ENCODE measurements at regions not wholly inside any gene's neighbourhood (a gene's known extent, or its start where the extent isn't known, plus 50 kb on each side); places are given as distances from the start of the nearest gene placed in this dataset.

DNA sequence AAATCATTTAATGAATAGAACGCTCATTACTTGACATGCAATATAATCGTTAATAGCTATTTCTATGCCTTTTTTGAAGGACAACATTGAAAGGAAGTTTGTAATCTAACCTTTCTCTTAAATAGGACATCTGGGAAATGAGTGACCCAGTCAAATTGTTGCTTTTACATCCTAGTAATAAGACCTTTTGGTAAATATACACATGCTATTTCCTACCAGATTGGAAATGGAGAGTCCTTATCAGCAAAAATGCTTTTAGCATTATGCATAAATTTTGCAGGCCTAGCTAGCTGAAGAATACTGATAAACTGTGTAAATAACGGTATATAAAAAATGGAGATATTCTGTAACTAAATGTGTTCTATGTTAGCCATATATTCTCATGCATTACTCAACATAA, 567.3 kb upstream of the DSEL start:
- no peak for DNase-seq

DNA sequence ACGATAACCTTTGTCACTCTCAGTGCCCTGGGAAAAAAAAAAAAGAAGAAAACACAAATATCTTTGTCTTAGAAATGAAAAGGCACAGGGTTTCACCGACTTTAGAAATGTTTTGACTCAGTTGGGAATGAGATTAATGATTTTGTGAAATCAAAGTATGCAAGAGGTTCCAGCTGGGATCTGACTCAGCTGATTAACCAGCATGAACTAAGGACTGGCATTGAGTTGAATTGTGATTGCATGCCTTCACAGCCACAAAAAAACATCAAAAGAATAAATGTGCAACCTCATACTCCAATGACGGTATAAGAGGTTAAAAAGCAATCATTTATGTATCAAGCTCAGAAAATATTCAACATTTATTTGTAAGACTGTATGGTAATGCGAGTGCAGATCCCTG, 566.6 kb upstream of the DSEL start:
- no peak for DNase-seq

DNA sequence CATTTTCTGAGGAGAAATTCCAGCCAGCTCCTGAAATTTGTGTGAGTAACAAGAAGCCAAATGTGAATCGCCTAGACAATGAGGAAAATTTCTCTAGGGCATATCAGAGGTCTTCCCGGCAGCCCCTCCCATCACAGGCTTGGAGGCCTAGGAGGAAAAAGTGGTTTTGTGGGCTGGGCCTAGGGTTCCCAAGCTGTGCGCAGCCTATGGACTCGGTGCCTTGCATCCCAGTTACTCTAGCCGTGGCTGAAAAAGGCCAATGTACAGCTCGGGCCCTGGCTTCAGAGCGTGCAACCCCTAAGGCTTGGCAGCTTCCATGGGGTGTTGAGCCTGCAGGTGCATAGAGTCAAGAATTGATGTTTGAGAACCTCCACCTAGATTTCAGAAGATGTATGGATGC, 556.2 kb upstream of the DSEL start:
- no peak for DNase-seq

DNA sequence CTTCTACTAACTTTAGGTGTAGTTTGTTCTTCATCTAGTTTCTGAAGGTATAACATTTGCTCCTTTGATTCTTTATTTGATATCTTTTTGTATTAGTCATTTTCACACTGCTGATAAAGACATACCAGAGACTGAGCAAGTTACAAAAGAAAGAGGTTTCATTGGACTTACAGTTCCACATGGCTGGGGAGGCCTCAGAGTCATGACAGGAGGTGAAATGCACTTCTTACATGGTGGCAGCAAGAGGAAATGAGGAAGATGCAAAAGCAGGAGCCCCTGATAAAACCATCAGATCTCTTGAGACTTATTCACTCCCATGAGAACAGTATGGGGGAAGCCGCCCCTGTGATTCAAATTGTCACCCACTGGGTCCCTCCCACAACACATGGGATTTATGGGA, 544.4 kb upstream of the DSEL start:
- DNase-seq = no peak

DNA sequence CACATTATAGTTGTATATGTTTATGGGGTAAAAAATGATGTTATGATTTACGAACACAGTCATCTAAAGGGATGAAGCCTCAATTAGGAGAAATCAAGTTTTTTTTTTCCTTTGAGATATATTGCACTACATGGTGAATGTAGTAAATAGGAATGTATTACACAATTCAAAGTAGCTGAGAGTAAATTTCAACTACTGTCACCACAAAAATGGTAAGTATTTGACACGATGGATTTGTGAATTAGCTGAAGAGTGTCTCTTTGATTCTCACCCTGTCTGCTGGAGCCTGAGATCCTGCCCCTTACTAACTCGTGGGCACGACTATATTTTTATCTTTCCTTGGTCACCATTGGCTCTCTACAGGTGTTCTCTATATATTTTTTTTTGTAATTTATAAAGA, 540.4 kb upstream of the DSEL start:
- no peak for DNase-seq

DNA sequence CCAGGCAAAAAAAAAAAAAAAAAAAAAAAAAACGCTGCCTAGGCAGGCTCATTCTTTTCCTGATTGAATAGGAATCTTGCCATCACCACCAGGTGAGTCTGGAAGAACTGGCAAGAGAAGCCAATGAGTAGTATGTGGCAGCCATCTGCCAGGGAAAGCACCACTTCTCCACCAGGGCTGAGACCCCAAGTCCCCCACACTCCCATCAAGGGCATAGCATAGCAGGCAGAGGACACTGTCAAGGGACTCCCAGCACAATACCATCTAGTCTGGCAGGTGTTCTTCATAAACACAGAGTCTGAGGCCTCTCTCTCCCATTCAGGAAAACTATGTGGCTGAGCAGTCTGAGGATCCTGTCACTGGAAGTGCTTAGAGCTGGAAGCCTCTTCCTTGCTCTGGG, 538.1 kb upstream of the DSEL start:
- no peak for DNase-seq

DNA sequence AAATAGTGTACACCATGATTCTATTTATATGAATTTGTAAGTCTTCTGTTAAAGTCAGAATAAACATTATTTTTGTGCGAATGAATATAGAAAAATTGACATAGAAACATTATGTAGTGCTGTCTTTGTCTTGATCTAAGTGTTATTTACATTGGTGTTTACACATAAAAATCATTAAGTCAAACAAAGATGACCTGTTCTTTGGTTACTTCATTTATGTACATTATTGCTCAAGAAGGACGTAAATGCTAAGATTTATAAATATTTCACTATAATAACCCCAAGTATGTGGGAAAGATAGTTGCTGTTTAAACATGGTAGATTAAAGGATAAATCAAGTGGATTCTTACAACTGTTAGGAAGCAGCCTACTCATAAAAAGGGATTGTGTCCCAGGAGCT, 536.8 kb upstream of the DSEL start:
- no peak for DNase-seq

DNA sequence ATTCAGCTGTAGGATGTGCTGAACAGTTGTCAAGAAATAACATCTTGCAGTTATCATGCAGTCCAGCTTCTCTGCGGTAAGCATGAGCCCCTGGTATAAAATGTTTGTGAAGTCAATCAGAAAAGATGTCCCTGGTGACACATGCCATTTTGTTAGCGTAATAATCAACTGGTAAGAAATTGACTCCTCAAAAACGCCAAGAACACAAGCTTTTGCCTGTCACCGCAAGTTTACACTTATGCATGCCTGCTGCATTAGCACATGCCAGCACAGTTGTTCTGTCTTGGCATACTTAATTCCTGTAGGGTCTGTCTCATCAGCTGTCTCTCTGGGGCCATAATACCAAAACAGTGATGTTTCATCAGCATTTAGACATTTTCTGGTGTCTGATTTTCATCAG, 524.8 kb upstream of the DSEL start:
- no peak for DNase-seq

DNA sequence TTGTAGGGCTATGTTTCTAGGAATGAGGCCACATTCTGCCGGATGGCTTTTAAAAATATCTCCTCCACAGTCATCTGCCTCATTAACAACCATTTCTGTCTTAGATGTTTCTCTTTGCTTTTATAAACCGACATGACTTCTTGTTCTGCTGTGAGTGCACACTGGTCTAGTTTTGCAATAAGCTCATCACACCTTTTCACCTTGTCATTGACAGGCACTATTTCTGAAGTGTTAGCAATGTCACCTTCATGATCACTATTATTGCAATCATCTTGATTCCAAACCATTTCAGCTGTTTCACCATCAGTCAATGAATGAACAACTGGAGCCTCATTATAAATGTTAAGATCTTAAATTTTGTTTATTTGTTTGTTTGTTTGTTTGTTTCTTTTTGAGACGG, 523.7 kb upstream of the DSEL start:
- no peak for DNase-seq

DNA sequence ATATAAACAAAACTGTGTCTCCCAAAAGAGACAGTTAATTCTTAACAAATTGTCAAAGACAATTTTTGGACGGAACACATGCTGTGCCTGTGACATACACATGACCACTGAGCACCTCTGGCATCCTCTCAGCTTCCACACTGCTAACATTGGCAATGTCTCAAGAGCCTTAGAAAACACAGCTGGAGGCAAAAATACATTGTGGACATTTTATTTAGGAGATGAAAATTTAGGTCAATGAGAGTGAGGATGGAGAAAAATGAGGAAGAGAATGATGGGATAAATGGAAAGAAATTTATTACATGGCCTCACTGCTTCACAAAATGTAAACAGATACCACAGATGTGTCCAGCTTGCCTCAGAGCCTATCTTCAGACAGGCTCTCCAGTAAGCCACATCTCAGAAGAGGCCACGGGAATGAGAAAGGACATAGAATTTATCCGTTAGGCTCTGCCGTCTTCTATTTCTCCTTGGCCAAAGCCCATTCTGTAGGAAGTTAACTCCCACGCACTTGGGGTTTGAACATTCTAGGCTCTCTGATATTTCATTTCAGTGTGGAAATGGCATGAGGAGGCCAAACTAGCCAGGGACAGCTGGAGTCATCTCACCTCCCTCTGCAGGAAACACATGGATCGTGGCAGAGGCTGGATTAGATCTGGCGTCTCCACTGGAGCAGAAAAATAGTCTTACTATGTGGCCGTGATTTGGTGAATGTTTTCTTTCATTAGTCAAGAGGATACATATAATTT, 519.4 kb upstream of the DSEL start:
- DNase-seq = no peak

DNA sequence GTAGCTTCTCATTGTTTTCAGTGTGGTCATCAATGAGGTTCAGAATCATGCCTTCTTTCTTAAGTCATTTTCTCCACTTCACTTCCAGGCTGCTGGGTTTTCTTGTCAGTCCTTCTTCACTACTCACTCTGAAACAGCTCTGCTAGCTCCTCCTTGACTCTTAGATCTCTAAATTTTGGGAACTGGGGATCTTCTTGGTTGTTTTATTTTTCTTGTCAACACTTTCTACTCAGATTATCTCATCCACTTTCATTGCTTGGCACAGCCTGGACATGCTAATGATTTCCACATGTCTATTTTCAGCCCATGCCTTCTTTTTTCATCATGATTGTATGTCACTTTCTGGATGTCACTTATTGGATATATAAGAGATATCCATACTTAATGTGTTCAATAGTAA, 517.8 kb upstream of the DSEL start:
- DNase-seq = no peak

DNA sequence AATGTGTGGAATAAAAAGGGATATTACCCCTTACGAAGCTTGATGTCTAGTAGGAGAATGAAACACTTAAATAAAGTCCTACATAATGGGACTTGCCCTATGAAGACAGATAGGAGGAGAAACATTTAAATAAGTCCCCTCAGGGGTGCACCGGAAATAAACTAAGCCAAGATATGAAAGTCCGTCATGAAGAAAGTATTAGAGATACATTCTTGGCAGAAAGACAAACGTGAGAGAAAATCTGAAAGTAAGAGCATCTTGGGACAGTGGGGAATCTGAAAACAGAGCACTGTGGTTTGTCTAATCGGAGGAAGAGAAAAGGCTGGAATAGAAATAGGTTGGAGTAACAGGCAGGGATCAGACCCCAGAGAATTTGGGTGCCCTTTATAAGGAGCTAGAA, 516.9 kb upstream of the DSEL start:
- no peak for DNase-seq

DNA sequence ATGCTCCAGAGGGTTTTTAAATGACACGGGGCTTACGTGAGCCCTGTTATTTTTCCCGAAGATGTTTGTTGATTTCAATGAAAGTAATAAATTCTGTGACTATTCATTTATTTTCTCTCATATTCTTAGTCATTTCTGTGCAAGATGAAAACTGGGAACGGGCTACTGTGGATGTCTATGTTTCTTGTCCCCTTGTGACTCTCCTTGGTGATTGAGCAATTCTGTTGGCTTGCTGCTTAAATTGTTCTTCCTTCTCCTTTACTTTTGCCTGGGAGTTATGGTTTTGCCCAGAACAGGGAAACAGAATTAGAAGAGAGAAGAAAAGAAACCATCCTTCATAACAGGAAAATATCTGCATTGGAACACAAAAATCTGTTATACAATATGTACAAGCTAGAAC, 508.2 kb upstream of the DSEL start:
- DNase-seq = no peak

DNA sequence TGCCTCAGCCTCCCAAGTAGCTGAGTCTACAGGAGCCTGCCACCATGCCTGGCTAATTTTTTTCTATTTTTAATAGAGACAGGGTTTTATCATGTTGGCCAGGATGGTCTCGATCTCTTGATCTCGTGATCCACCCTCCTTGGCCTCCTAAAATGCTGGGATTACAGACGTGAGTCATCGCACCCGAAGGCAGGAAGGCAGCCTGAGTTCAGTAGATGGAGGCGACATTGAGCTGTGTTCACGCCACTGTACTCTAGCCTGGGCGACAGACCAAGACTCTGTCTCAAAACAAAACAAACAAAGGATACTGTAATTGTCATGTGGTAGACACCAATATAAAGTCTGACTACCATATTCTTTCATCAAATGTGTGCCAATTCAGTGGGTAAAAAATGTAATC, 500.9 kb upstream of the DSEL start:
- no peak for DNase-seq

DNA sequence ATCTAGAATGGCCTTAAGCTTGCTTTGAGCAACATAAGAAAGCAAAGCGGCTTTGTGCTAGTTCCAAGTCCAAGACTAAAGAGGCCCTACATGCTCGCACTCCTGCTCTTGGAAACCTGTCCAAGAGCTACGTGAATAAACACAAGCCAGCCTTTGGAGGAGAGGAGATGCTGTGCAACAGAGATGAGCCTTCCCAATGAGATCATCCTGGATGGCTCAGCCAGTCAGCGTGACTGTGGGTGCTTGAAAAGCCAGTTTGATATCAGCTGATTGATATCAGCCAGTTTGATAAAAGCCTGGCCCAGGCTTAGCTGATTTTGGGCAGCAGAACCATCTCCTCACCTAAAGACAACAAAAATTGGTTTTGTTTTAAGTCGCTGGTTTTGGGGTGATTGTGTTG, 481.0 kb upstream of the DSEL start:
- DNase-seq = no peak

DNA sequence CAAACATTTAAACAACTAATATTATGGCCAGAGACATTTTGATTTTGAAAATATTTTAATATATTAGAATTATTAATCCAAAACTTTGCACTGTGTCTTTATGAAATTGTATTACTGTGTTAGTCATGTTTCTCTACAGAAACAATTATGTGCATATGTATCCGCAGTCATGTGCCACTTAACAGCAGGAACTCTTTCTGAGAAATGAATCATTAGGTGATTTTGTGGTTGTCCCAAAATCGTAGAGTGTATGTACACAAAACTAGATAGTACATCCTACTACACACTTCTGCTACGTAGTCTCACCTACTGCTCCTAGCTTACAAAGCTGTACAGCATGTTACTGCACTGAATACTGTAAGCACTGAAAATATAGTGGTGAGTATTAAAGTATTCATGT, 479.2 kb upstream of the DSEL start:
- DNase-seq = no peak

DNA sequence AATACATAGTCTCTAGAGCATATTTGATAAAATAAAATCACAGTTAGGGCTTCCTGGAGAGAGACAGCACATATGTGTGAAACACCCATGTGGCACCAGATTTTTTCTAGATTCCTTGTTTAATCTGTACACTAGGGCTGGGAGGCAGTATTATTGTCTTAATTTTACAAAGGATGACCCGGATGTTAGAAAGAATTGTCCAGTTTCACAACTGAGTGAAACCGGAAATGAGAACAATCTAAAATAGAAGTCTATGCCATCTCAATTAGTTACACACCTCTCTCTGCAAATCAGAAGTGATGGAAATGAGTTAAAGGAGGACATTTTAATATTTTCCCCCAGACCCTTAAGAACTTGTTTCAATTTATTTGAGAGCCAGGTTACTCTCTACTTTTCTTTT, 463.7 kb upstream of the DSEL start:
- DNase-seq = no peak

DNA sequence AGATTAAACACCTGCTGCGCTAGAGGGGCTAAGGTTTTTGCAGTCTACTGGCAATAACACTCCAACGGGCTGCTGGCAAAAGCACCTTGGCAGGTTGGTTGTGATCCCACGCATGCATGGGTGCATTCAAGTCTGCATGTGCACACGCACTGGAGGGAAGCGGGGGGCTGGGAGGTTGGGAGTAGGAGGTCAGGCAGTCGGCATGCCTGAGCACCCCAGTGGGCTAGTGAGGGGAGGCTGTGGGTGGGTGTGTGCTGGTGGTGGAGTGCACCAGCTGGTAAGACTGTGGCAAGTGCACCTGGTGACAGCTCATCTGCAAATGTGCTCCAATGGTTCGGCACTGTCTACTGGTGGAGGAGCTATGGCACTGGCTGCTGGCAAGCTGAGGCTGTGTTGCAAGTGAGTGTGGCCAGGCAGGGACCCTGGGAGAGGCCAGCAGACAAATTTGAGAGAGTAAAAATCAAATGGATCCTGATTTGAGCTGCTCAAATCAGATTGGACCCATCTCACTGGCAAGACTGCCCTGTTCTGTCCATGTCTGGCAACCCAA, 460.6 kb upstream of the DSEL start:
- no peak for DNase-seq

DNA sequence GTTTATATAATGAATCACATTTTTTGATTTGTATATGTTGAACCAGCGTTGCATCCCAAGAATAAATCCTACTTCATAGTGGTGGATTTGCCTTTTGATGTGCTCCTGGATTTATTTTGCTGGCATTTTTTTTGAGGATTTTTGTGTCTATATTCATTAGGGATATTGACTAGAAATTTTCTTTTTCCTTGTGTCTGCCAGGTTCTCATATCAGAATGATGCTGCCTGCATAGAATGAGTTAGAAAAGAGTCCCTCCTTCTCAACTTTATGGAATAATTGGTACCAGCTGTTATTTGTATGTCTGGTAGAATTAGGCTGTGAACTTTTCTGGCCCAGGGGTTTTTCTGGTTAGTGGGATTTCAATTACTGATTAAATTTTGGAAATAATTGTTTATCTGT, 457.4 kb upstream of the DSEL start:
- DNase-seq = no peak

DNA sequence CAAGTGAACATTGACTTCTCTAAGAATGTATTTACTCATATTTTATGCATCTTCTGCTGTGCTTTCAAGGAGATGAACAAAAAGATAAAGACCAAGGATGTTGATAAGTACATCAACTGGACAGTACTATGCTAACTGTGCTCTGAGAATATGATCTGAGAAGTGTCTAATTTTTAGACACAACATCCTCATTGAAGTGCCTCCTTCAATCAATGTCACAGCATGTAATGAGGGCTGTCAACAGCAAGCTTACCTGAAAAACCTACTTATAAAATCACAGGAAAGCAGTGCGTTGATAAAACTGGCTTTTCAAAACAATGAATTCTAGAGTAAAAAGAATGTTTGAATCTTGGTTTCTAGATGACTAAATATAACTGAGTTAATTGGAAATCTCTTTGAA, 452.9 kb upstream of the DSEL start:
- DNase-seq = no peak

DNA sequence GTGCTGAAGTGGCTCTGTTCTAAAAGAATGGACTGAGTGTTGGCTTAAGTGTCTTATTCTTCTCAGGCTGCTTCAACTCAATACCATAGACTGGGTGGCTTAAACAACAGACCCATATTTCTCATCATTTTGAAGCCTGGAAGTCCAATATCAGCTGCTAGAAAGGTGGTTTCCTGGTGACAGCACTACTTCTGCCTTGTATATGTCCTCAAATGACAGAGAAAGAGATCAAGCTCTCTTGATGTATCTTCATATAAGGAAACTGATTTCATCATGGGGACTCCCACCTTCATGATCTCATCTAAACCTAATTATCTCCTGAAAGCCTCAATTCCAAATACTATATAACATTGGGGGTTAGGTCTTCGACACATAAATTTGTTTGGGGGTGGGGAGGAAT, 449.7 kb upstream of the DSEL start:
- no peak for DNase-seq

DNA sequence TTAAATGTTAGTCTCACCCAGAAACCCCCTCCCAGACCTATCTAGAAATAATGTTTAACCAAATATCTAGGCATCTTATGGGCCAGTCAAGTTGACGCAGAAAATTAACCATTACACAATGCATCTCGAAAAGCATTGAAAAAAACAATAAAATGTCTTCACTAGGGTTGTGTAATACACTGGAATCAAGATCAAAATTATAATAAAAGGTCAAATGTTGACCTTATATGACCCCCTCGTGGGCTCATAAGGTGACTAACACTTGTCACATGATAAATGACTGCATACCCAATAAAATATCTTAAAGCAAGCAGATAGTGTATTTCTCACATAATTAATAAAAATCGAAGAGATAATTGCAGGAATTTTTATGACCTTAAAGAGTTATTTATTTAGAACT, 447.9 kb upstream of the DSEL start:
- no peak for DNase-seq

DNA sequence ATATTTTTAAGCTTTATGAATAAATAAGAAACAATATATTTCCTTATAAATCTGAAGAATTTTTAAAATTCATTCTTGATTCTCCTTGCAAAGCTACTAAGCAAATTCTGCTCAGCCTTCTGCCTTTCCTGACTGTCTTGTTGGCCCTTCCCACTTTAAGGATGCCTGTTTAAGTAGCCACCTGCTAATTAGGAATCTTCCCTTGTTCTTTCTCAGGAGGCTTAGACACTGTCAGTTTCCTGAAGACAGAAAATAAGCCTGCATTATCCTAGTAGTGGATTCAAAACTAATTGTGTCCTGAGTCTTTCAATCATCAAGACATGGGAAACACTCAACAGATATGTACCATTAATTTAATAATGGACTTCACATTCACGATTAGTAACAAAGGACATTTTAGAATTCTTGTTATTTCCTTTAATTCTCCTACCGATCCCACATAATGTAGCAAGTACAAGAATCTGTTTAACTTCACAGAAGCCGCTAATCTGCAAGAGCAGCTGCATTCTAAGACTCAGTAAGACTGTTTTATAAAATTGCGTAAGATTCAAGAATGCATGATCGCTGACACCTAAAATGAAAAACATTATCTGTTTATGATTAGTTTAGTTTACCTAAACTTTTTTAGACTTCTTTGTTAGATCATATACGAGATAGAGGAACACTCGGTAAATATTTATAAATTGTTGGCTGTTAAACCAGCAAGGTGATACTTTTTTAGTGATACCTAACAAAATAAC, 445.4 kb upstream of the DSEL start:
- DNase-seq = no peak

DNA sequence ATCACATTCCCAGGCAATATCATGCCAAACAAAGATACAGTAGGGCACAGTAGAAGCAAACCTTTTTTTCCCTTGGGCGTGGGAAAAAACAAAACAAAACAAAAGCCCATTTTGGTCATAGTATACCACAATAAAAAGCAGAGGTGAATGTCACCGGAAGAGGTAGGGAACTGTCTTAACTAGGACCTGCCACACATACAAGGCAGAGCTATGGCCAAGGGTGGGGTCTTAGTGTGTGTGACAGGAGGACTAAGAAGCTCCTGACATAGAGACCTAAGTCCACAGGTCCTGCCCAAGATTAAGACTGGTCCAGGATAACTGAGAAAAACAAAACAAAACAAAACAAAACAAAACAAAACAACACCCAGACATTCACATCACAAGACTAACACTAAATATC, 441.2 kb upstream of the DSEL start:
- no peak for DNase-seq

DNA sequence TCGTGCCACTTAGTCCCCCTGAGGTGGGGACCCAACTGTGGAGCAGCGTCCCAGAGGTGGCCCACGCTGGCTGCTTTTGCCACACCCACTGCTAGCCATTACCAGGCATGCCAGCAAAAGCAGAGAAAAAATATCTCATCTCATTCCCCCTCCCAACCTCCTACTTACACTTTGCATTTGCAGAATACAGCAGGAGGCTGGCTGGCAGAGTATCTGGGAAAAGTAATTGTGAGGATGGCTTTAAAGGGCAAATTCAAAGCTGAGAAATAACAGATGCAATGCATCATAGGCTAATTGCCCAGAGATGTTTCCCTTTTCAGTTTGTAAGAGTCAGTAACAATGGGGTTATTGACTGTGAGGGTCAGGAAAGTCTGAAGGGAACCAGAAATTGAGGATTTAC, 438.1 kb upstream of the DSEL start:
- DNase-seq = no peak
